ENCODE measurements at regions not wholly inside any gene's neighbourhood (a gene's known extent, or its start where the extent isn't known, plus 50 kb on each side); places are given as distances from the start of the nearest gene placed in this dataset.
"Not testable (repeated sequence)": the region's sequence is repeated elsewhere in the genome, so short reads cannot be mapped to it uniquely, and the experiment has no call there.

DNA sequence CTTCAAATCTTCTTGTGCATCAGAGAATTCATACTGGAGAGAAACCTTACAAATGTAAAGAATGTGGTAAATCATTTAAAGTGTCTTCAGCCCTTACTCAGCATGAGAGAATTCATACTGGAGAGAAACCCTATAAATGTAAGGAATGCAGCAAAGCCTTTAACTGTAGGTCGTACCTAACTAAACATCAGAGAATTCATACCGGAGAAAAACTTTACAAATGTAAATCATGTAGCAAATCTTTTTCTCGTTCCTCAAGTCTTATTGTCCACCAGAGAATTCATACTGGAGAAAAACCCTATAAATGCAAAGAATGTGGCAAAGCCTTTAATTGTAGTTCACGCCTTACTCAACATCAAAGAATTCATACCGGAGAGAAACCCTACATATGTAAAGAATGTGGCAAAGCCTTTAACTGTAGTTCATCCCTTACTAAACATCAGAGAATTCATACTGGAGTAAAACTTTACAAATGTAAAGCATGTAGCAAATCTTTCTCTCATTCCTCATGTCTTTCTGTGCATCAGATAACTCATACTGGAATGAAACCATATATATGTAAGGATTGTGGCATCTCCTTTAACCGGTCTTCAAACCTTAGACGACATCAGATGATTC lies 118.5 kb upstream of the ZNF267 start:
- no peak for DNase-seq

GRCh38 chr16:31764103-31764502 lies 109.5 kb upstream of the ZNF267 start:
- DNase-seq, result no peak

DNA sequence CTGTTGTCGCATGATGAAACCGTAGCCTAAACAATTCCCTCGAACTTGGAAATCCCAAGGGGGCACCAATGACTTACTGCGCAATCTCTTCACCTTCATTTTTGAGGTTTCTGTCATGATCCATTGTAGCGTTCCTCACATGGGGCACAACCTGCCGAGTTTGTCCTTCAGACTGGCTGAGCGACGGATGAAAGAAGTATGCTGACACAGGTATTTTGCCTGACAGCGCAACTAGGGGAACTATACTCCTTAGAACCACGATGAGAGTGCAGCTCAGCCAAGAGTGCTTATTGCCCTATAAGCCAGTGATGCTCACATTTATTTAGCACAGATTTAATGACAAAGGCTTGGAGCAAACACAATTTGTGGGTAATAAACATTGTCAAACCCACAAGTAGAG lies 106.3 kb upstream of the ZNF267 start:
- DNase-seq, result no peak

- DNase-seq, result no peak
Measured at GRCh38 chr16:31780342-31780741, 93.3 kb upstream of the ZNF267 start.

GRCh38 chr16:31785126-31785525 lies 88.5 kb upstream of the ZNF267 start:
- no peak for DNase-seq

GRCh38 chr16:31807086-31807485 lies 66.5 kb upstream of the ZNF267 start:
- DNase-seq, result no peak

GRCh38 chr16:31810863-31811262 lies 62.7 kb upstream of the ZNF267 start:
- DNase-seq, result no peak

DNA sequence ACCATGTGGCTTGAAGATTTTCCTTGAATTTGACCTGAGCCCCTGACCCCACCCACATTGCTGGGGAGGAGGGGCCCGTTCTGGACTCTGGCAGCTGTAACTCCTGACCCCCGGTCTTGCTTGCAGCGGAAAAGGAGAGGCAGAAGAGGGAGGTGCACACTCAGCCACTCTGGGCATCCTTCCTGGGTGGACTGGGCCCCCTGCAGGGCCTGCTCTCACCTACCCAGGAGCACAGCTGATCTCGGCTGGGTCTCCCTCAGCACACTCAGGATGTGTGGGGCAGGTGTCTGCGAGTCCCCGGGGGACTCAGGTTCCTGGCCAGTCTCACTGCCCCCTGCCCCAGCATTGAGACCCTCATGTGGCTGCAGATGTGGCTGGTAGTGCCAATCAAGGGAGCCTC lies 57.5 kb upstream of the ZNF267 start:
- DNase-seq, result not testable (repeated sequence)

DNA sequence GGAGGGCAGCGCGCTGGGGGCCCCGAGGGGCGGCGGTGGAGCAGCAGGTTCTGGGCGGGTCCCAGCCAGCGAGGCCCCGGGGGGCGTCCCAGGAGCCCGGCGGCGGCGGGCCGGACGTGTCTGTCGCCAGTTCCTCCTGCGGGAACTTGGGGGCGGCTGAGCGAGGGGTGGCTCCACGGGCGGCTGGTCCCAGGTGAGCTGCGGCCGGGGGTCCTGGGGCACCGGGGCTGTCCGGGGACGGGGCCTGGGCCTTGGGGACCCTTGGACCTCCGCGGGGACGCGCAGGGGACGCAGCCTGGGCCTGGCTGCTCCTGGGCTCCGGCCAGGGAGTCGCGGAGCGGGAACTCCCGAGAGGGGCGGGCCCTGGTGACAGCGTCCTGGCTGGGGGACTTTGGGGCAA lies 54.2 kb upstream of the ZNF267 start:
- DNase-seq, result no peak

- no peak for DNase-seq
Measured at GRCh38 chr16:31819948-31820347, 53.7 kb upstream of the ZNF267 start.
